MV-4-11 (cell line): ENCODE measurements at regions not wholly inside any gene's neighbourhood (a gene's known extent, or its start where the extent isn't known, plus 50 kb on each side); places are given as distances from the start of the nearest gene placed in this dataset.

Experiments used
- DNase-seq: peaks from one replicate; lab custom pipeline; 2025; lab: John Stamatoyannopoulos, UW

DNA sequence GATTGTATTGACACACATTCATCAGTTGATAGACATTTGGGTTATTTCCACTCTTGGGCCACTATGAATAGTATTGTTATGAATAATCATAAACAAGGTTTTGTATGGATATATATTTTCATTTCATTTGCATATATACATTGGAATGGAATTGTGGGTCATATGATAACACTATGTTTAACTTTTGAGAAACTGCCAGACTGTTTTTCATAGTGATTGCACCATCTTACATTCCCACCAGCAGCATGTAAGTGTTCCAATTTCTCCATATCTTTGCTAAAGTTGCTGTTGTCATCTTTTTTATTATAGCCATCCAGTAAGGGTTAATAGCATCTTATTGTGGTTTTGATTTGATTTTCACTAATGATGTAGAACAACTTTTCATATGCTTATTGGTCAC, 198.5 kb upstream of the PPFIA2 start:
- DNase-seq, result no peak

DNA sequence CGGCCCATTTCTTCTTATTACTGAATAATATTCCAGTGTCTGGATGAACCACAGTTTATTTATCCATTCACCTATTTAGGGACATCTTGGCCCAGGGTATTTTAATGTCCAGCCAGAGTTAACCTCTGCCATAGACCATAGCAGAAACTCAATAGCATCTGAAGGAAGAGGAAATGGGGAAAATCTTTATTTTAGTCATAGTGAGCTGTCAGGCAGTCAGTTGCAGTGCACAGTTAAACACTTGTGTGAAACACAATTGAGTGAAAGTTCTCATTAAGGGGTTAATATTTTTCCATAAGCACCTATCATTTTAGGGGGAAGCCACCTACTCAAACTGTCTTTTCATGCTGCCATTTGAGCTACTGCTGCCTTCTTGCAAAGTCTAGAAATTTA, 197.3 kb upstream of the PPFIA2 start:
- DNase-seq, result peak; percentile 15

DNA sequence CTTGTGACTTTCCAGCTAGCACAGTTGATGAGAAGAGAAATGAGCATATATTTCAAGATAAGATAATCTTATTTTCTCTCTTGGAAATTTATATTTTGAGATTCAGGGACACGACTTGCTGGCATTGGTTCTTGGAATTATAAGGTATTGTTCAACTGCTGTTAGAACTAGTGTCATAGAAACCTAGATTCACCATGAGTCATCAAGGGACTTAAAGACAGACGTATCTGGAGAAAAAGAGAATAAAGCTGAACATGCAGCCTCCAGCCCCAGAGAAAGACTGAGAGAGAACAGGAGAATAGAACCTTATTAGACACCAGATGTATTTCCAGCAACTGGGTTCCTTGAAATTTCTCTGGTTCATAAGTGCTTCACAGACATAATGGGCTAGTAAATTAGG, 194.4 kb upstream of the PPFIA2 start:
- DNase-seq, result peak; percentile 49

DNA sequence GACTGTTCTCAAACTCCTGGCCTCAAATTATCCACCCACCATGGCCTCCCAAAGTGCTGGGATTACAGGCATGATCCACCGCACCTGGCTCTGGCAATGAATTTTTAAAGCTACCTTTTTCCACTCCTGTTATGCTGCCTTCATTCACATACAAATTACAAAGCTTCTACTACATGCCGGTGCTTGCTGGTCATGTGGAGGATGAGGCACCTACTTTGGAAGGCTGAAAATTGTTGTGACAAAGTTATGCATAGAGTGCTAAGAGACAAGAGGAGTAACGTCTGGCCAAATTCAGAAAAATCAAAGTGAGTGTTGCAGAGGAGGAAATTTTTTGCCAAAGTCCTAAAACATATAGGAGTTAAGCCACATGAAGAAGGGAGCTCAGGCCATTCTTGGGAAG, 191.7 kb upstream of the PPFIA2 start:
- no peak for DNase-seq

DNA sequence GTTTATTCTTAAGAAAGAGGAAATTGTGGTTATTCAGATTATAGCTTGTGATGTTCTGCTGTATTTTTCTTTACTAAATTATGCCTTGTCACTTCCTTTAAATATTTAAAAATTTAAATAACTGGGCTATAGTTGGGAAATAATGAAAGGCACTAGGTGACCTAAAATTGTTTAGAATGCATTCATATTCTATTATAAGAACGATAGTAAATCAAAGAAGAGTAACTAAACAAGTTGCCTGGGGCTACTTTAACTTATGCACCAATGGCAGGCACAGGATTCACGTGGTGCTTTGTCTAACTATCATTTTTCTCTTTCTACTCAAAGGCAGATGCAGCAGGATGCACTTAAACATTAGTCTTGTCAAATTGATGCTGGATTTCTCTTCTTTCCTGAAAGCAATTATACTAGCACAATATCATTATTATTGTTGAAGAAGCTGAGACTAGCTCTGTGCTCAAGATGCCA, 190.7 kb upstream of the PPFIA2 start:
- DNase-seq, result peak; percentile 78

DNA sequence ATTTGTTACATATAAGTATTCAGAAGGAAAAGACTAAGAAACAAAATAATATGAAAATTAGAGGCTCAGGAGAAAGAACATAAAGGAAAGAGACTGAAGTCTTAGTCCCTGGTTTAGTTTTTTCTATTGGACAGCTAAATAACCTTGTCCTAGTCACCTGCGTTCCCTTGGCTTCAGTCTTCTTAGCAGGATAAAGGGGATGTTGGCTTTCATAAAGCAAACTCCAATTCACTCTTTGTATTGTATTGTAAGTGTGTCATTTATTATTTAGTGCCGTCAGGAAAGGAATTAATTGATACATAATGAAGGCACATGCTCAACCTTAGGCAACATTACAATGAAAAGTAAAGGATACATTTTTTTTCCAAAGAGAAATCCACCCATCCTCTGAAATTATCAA, 190.3 kb upstream of the PPFIA2 start:
- no peak for DNase-seq

DNA sequence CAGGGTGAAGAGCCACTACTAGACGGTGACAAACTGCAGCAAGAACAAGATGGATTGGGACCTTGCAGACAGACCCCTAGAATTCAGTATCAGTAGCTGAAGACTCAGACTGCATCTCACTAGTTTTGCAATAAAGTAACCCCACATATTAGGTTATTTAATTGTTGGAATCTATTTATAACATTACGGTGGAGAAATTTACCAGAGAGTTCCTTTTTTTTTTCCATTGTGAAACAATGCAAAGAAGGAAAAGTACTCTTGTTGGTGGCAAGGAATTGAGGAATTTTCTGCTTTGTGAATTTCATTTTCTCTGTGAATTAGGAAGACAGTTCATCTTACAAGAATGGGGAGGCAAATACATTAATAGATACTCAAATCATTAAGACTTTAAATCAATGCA, 185.7 kb upstream of the PPFIA2 start:
- DNase-seq, result no peak

DNA sequence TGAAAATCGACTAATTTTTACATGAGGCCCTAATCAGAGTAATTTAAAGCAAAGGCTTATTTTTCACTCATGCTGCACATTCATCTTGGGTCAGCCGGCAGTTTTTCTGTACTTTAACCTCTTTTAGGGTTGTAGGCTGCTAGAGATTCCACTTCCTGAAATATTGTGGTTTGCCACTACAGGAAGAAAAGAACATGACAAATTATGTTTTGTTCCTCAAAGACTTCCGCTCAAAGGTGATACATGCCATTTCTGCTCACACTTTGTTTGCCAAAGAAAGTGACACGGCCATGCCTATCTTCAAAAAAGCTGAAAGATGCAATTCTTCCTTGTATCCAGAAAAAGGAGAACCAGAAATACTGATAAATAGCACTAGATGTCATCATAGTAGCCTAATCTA, 183.4 kb upstream of the PPFIA2 start:
- peak; percentile 93 for DNase-seq

DNA sequence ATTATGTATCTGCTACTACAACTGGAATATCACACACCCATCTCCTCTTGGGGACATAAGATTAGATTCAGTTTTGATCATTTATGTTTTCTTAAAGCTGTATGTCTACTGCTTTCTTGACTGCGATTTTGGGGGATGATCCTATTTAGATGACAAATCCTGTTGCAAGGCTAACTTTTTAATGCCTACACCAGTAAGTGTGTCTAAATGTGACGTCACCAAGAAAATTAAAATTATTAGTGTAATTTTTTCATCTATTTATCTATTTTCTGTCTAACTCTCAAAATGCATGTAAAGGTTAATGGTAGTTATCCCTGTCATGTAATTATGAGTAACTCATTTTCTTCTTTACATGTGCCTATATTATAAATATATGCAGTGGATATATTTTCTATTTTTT, 170.9 kb upstream of the PPFIA2 start:
- no peak for DNase-seq

DNA sequence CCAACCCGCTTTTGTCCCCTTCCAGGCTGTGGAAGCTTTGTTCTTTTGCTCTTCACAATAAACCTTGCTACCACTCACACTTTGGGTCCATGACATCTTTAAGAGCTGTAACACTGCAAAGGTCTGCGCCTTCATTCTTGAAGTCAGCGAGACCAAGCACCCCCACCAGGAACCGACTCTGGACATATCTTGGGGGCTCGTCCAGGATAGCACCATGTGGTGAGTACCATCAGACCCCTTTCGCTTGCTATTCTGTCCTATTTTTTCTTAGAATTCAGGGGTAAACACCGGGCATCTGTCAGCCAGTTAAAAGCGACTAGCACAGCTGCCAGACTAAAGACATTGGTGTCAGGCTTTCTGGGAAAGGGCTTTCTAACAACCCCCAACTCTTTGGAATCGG, 137.6 kb upstream of the PPFIA2 start:
- DNase-seq, result no peak

DNA sequence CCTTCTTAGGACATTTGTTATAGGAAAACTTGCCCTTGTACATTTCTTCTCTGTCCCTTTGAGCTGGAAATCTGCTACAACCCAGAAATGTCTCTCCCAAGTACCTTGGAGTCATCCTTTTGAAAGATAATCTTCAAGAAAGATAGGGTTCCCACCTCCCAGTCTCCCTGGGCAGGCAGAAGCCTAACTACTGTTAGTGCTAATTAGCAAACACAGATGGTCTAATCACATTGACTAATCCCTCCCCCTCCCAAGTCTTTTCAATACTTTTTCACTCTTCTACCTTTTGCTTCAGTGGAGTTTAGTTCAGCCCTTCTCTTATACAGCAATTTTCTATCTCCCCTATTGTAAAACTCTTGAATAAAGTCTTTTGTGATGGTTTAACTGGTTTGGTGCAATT, 129.8 kb upstream of the PPFIA2 start:
- no peak for DNase-seq

DNA sequence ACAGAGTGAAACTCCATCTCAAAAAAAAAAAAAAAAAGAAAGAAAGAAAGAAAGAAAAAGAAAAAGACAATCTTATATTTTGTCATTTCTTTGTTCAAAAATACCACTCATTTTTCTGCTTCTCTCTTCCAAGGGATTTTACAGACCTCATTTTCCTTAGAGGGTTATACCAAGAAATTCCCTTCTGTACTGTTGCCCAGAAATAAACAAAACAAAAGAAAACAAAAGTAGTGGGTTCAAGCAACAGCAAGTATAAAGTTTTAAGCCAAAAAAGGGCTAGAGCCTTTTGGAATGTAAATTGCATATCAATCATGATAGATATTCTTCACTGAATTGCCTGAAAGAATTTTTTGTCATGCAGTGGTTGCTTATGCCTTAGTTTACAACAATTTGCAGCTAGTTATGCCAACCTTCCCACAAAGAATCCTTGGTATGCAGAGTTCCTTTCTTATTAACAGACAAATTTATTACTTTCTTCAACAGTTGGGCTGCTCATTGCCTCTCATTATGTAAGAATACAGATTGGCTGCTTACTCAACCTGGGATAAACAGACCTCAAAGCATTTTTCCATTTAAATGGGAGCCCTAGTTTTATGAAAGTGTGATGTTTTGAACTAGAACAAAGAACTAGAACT, 129.1 kb upstream of the PPFIA2 start:
- DNase-seq, result no peak

DNA sequence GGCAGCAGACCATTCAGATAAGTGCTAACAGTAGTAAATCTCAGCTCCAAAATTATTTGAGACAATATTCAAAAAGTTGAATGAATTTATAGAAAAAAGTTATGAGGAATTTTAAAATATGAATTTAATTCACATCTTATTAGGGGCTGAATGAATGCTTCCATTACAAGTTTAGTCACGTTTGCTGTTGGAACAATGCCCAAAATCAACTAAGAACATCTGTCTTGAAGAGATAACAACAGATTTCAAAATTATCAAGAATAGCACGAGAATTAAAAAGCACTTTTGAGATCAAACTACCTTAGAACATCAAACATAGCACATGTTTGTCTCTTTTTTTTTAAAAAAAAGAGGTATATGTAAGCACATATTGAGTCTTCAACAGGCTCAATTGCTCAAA, 115.4 kb upstream of the PPFIA2 start:
- no peak for DNase-seq

DNA sequence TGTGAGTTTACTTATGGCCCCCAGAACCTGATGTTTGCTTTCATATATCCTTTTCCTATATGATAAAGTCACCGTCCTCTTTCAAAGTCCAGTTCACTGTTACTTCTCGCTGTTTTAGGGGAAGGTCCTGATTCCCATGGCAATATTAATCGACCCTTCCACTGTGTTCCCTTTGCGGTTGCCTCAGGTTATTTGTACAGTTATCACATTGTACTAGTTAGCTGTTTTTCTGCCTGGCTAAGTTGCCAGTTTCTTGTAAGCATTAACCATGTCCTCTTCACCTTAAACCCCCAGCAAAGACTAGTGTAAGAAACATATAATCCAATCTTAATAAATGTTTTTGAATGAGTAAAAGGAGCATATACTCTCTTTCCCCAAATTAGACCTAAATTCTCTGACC, 115.0 kb upstream of the PPFIA2 start:
- DNase-seq, result no peak

DNA sequence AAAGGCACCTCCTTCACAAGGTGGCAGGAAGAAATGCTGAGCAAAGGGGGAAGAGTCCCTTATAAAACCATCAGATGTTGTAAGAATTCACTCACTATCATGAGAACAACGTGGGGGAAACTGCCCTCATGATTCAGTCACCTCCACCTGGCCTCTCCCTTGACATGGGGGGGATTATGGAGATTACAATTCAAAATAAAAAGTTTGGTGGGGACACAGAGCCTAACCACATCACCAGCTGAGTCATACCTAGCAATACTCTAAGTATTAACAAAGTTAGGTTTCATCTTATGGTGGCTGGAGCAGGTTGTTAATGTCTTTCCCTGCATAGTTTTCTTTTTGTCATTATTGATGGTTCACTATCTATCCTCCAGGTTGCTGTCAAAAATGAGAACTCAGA, 113.2 kb upstream of the PPFIA2 start:
- no peak for DNase-seq

DNA sequence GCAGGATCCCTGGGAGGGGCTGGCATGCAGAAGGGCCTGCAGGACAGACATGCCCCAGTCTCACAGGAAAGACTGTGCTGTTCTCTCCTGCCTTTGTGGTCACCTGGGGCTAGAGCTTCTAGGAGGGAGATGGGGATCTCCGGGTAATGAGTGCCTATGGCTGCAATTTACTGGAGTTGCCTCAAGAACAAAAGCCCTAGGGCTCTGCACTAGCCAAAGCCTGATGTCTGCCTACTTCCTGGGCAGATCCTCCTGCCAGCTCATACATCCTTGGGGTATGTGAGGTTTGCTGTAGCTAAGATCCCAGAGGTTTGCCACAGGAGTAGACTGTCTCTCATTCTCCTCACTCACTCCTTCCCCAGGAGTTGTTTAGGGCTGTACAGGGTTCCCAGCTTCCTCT, 106.9 kb upstream of the PPFIA2 start:
- no peak for DNase-seq

DNA sequence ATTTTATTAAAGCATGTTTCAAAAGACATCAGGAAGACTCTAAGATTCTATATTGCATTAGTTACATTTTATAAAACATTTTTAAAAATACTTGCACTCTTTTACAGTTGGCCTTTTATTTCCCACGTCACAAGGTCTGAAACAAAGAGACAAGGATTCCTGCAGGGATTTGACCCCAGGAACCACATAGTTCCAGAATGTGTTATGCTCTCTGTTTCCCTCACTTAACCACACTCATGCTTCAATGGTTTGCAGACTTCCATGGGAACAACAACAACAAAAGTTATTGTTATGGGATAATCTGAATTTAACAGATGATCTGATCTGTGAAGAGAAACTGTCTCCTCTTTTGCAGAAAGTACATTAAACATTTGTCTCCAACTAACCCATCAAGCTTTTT, 104.3 kb upstream of the PPFIA2 start:
- DNase-seq, result no peak

DNA sequence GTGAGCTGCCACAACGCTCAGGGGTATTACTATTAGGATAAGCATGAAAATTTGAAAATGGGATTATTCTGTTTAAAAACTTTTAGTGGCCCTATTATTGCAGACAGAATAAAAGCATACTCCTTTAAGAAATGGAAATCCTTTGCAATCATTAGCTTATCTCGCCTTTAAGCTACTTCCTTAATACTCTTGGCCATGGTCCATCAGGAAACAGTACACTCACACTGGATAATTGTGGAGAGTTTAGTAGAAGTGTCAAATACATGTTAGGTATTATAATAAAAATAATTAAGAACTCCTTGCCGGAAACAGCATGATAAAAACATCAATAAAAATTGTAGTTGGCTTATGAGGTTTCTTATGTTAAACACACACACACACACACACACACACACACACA, 100.4 kb upstream of the PPFIA2 start:
- no peak for DNase-seq

DNA sequence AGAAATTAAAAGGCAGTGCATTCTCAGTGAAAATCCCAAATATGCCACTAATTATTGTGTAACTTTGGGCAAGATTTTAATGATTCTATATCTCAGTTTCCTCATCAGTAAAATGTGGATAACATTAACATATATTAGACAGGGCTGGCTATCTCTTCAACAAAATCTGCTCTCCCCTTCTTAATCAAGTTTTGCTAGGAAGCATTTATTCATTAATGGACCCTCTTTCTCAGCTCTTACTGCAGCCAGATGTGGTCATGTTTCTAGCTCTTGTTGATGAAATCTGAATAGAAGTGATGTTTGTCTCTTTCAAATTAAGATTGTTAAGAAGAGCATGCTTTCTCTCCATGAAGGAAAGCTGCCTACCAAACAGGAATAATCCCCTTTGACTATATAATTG, 84.4 kb upstream of the PPFIA2 start:
- no peak for DNase-seq

DNA sequence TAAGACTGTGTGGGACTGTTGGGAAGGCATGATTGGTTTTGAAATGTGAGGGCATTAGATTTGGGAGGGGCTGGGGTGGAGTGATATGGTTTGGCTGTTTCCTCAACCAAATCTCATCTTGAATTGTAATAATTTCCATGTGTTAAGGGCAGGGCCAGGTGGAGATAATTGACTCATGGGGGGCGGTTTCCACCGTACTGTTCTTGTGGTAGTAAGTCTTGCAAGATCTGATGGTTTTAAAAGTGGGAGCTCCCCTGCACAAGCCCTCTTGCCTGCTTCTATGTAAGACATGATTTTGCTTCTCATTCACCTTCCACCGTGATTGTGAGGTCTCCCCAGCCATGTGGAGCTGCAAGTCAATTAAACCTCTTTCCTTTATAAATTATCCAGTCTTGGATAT, 76.6 kb upstream of the PPFIA2 start:
- DNase-seq, result no peak

DNA sequence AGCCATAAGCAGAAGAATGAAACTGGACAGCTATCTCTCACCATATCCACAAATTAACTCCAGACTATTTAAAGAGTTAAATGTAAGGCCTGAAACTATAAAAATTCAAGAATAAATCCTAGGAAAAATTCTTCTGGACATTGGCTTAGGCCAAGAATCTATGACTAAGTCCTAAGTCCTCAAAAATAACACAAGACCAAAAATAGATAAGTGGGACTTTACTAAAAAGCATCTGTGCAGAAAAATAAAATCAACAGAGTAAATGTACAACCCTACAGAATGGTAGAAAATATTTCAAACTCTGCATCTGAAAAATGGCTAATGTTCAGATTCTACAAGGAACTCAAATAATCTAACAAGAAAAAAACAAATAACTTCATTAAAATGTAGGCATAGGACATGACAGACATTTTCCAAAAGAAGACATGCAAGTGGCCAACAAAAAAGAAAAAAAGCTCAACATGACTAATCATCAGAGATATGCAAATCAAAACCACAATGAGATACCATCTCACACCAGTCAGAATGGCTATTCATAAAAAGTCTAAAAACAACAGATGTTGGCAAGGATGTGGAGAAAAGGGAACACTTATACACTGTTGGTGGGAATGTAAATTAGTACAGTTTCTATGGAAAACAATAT, 61.0 kb upstream of the PPFIA2 start:
- peak; percentile 8 for DNase-seq

DNA sequence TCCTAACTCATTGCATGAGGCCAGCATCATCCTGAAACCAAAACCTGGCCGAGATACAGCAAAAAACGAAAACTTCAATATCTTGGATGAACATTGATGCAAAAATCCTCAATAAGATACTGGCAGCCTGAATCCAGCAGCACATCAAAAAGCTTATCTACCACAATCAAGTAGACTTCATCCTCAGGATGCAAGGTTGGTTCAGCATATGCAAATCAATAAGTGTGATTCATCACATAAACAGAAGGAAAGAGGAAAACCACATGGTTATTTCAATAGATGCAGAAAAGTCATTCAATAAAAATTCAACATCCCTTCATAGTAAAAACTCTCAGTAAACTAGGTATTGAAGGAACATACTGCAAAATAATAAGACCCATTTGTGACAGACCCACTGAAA, 56.5 kb upstream of the PPFIA2 start:
- no peak for DNase-seq

DNA sequence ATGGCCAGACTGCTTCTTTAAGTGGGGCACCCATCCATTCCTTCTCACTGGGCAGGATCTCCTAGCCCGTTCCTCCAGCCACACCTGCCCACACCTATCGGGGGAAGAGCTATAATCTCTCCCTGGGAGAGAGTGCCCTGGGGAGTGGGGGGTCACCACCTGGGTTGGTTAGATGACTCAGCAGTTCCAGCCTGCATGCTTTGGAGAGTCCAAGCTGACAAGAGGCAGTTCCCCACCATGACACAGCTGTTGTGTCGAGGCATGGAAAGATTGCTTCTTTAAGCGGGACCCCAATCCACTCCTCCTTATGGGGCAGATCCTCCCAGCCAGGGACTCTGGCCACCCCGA, 52.6 kb upstream of the PPFIA2 start:
- DNase-seq, result no peak

DNA sequence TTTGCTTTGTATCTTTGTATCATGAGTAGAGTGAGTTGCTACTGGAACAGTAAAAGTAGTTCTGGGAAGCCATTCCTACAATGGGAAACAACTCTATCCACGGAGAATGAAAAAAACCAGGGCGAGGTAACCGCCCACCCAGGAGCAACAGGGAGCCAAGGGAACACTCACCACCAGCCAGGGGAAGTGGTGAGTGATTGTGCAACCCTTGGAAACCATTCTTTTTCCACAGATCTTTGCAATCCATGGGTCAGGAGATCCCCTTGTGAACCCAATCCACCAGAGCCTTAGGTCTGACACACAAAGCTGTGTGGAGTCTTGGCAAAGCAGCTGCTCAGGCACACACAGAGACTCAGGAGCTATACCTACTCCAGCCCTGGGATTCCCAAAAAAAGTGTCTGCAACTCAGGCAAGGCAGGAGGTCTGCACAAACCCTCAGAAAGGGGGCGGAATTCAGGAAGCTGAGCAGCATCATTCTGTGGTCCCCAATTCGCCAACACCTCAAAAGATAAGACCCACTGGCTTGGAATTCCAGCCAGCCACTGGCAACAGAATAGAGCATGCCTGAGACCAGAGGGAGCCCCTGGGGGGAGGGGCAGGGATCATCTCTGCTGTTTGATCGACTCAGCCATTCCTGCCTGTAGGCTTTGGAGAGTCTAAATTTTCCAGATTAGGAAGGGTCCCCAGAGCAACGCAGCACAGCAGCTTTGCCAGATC, 52.1 kb upstream of the PPFIA2 start:
- peak; percentile 72 for DNase-seq
